T-helper 2 cell treated with Interferon-gamma antibody and Interleukin-4, amounts not matched to agents 5 μg/mL and 100 μg/mL, for 36 hours (primary cell): ENCODE measurements at regions not wholly inside any gene's neighbourhood (a gene's known extent, or its start where the extent isn't known, plus 50 kb on each side); places are given as distances from the start of the nearest gene placed in this dataset.

Experiments
- DNase-seq: peaks from one replicate; pipeline ENCODE4 v3.0.0; 2021; ENCODE audit warnings: low spot score
- H3K27ac Mint-ChIP-seq: one replicate; pipeline ENCODE4 v1.8.0; 2021; ENCODE audit warnings: mild to moderate bottlenecking, mixed read lengths
- H3K27me3 Mint-ChIP-seq: one replicate; pipeline ENCODE4 v1.8.0; 2021; ENCODE audit warnings: low read depth, mixed read lengths
- H3K36me3 Mint-ChIP-seq: one replicate; pipeline ENCODE4 v1.8.0; 2021; ENCODE audit warnings: low read depth, mixed read lengths
- H3K4me1 Mint-ChIP-seq: one replicate; pipeline ENCODE4 v1.8.0; 2021; ENCODE audit warnings: low read depth, mixed read lengths
- H3K4me3 Mint-ChIP-seq: one replicate; pipeline ENCODE4 v1.8.0; 2022; ENCODE audit warnings: mild to moderate bottlenecking, moderate library complexity, mixed read lengths
- H3K9me3 Mint-ChIP-seq: one replicate; pipeline ENCODE4 v1.8.0; 2021; ENCODE audit warnings: mixed read lengths

DNA sequence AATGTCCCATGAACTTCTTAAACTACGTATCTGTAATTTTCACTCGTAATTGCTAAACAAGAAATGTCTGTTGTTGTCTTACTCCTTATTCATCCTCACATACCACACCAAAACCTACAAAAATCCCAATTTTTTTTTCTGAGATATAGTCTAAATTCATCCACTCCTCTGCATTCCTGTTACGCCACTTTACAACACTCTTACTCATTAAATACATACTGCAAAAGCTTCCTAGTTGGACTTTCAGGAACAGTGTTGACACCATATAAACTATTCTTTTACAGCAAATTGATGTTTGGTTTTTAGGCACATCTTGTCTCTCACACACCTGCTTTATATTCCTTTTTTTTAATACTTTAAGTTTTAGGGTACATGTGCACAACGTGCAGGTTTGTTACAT lies 934.9 kb upstream of the CADM2 start:
- peaks cover 24% of the 10 kb centered on the region for H3K9me3 Mint-ChIP-seq
- no peaks in the 10 kb centered on the region for H3K36me3 Mint-ChIP-seq
- no peaks in the 10 kb centered on the region for H3K4me1 Mint-ChIP-seq
- no peak for DNase-seq
- no peak overlapping the region for H3K27ac Mint-ChIP-seq
- no peaks in the 10 kb centered on the region for H3K27me3 Mint-ChIP-seq
- no peak overlapping the region for H3K4me3 Mint-ChIP-seq

- Mint-ChIP-seq H3K36me3 (no peaks in the 10 kb centered on the region), H3K27me3 (no peaks in the 10 kb centered on the region), H3K4me1 (no peaks in the 10 kb centered on the region), H3K9me3 (peaks cover 47% of the 10 kb centered on the region), H3K4me3 (no peak overlapping the region), H3K27ac (no peak overlapping the region)
- DNase-seq: no peak
These were observed 919.7 kb upstream of the CADM2 start for GRCh38 chr3:84039099-84039498.

DNA sequence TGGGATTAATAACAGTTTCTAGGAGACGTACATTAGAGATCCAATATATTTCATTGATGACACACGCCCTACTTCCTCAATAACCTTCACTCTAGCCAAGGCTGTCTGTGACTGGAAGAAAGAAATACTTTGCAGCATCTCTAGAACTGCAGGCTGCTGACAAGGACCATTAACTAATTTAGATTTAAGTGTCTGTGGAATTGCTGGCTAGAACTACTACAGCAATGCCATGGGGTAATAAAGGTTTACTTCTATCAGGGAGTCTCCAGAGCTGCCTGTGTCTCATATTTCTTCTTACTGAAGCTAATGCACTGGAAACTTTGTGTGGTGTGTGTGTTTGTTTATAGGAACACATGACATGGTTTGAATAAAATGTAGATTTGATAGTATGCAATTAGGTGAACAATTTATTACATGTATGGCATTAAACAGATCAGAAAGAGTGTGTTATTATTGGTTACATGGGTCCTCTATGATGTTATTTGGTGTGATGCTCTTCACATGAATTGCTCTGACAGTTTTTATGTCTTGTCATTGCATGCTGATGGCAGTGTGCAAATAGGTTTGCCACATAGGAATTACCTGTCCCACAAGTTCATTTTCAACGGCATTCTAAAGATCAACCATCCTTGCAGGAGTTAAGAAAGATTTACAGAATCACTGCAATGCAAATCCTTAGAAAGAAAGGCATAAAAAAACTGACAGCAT lies 916.2 kb upstream of the CADM2 start:
- Mint-ChIP-seq H3K36me3 (no peaks in the 10 kb centered on the region), H3K9me3 (peaks cover 30% of the 10 kb centered on the region), H3K27ac (no peak overlapping the region), H3K27me3 (no peaks in the 10 kb centered on the region), H3K4me1 (no peaks in the 10 kb centered on the region), H3K4me3 (no peak overlapping the region)
- no peak for DNase-seq

DNA sequence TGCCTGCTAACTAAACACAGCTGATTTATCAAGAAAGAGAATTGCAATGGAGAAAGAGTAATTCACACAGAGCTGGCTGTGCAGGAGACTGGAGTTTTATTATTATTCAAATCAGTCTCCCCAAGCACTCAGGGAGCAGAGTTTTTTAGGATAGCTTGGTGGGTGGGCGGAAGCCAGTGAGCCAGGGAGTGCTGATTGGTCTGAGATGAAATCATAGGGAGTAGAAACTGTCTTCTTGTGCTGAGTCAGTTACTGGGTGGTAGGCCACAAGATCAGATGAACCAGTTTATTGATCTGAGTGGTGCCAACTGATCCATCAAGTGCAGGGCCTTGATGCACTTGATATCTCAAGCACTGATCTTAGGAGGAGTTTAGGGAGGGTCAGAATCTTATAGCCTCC lies 891.9 kb upstream of the CADM2 start:
- peaks cover 25% of the 10 kb centered on the region for H3K9me3 Mint-ChIP-seq
- H3K4me1 Mint-ChIP-seq: no peaks in the 10 kb centered on the region
- no peaks in the 10 kb centered on the region for H3K27me3 Mint-ChIP-seq
- no peak overlapping the region for H3K27ac Mint-ChIP-seq
- H3K4me3 Mint-ChIP-seq: no peak overlapping the region
- no peaks in the 10 kb centered on the region for H3K36me3 Mint-ChIP-seq
- no peak for DNase-seq

GRCh38 chr3:84073664-84074063 lies 885.1 kb upstream of the CADM2 start:
- Mint-ChIP-seq H3K27ac (no peak overlapping the region), H3K27me3 (no peaks in the 10 kb centered on the region), H3K4me3 (no peak overlapping the region), H3K4me1 (no peaks in the 10 kb centered on the region), H3K36me3 (no peaks in the 10 kb centered on the region), H3K9me3 (peaks cover 19% of the 10 kb centered on the region)
- DNase-seq: no peak

- DNase-seq: no peak
- Mint-ChIP-seq H3K36me3 (no peaks in the 10 kb centered on the region), H3K4me1 (no peaks in the 10 kb centered on the region), H3K27me3 (no peaks in the 10 kb centered on the region), H3K9me3 (peaks cover 17% of the 10 kb centered on the region), H3K27ac (no peak overlapping the region), H3K4me3 (no peak overlapping the region)
These were observed 884.0 kb upstream of the CADM2 start for GRCh38 chr3:84074767-84075166.

GRCh38 chr3:84077479-84077878 lies 881.3 kb upstream of the CADM2 start:
- H3K27me3 Mint-ChIP-seq: no peaks in the 10 kb centered on the region
- H3K4me3 Mint-ChIP-seq: no peak overlapping the region
- H3K27ac Mint-ChIP-seq: no peak overlapping the region

DNA sequence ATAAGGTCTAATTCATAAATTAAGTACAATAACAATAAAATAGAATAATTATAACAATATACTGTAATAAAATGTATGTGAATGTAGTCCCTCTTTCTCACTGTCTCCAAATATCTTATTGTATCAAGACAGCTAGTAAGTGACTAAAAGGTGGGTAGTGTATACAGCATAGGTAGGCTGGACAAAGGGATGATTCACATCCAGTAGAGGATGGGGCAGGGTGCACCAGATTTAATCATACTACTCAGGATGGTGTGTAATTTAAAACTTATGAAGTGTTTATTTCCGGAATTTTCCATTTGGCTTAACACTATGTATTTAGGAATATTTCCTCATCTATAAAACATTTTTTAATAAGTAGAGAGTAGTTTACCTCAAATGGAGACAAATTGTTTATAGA lies 876.1 kb upstream of the CADM2 start:
- H3K36me3 Mint-ChIP-seq: no peaks in the 10 kb centered on the region
- H3K4me3 Mint-ChIP-seq: no peak overlapping the region
- H3K27me3 Mint-ChIP-seq: no peaks in the 10 kb centered on the region
- H3K9me3 Mint-ChIP-seq: peaks cover 18% of the 10 kb centered on the region
- no peak for DNase-seq
- H3K27ac Mint-ChIP-seq: no peak overlapping the region
- H3K4me1 Mint-ChIP-seq: no peaks in the 10 kb centered on the region

More at GRCh38 chr3:84077479-84077878, 881.3 kb upstream of the CADM2 start:
- Mint-ChIP-seq H3K9me3 (peaks cover 15% of the 10 kb centered on the region), H3K36me3 (no peaks in the 10 kb centered on the region), H3K4me1 (no peaks in the 10 kb centered on the region)
- DNase-seq: no peak

DNA sequence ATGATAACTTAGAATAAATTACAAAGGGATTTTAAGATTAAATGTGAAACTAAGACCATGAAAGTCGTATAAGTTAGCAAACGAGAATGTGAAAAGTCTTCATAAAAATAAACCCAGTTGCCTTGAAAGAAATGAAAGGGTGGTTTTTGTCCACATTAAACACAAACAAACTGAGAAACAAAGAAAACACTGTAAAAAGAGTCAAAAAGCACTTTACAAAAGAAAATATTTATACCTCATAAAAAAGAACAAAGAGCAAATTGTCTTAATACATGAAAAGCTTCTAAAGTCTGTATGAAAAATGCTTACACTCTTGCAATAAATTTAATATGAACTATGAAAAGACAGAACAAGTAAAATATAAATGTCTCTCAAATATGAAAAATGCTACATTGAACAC lies 865.9 kb upstream of the CADM2 start:
- no peaks in the 10 kb centered on the region for H3K4me1 Mint-ChIP-seq
- DNase-seq: no peak
- H3K27ac Mint-ChIP-seq: no peak overlapping the region
- H3K27me3 Mint-ChIP-seq: no peaks in the 10 kb centered on the region
- no peak overlapping the region for H3K4me3 Mint-ChIP-seq
- H3K36me3 Mint-ChIP-seq: no peaks in the 10 kb centered on the region
- peaks cover 14% of the 10 kb centered on the region for H3K9me3 Mint-ChIP-seq

- H3K36me3 Mint-ChIP-seq: no peaks in the 10 kb centered on the region
These were observed 862.6 kb upstream of the CADM2 start for GRCh38 chr3:84096188-84096587.

DNA sequence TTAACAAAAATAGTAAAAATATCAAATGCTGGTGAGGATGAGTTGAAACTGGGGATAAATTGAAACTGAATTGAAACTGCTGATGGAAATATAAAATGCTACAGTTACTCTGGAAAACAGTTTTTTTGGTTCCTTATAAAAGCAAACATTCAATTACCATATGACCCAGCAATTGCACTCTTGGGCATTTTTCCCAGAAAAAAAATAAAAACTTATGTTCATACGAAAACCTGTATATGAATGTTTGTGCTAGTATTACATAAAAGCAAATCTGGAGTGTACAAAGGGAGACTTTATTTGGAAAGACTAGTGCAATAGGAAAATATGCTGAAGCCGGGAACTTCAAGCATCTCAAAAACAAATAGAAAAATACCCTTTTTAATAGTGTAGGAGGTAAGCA lies 857.9 kb upstream of the CADM2 start:
- no peak overlapping the region for H3K27ac Mint-ChIP-seq
- no peaks in the 10 kb centered on the region for H3K27me3 Mint-ChIP-seq
- no peaks in the 10 kb centered on the region for H3K4me1 Mint-ChIP-seq
- H3K36me3 Mint-ChIP-seq: no peaks in the 10 kb centered on the region
- no peak overlapping the region for H3K4me3 Mint-ChIP-seq
- no peak for DNase-seq
- H3K9me3 Mint-ChIP-seq: peaks cover 37% of the 10 kb centered on the region

More at GRCh38 chr3:84096188-84096587, 862.6 kb upstream of the CADM2 start:
- no peak for DNase-seq
- no peaks in the 10 kb centered on the region for H3K4me1 Mint-ChIP-seq
- H3K27me3 Mint-ChIP-seq: no peaks in the 10 kb centered on the region
- no peak overlapping the region for H3K4me3 Mint-ChIP-seq
- H3K9me3 Mint-ChIP-seq: peaks cover 20% of the 10 kb centered on the region
- no peak overlapping the region for H3K27ac Mint-ChIP-seq

- H3K4me1 Mint-ChIP-seq: no peaks in the 10 kb centered on the region
- H3K27me3 Mint-ChIP-seq: no peaks in the 10 kb centered on the region
- no peak overlapping the region for H3K27ac Mint-ChIP-seq
- H3K4me3 Mint-ChIP-seq: no peak overlapping the region
- no peak for DNase-seq
- no peaks in the 10 kb centered on the region for H3K36me3 Mint-ChIP-seq
- H3K9me3 Mint-ChIP-seq: peaks cover 37% of the 10 kb centered on the region
These were observed 850.3 kb upstream of the CADM2 start for GRCh38 chr3:84108442-84108971.

DNA sequence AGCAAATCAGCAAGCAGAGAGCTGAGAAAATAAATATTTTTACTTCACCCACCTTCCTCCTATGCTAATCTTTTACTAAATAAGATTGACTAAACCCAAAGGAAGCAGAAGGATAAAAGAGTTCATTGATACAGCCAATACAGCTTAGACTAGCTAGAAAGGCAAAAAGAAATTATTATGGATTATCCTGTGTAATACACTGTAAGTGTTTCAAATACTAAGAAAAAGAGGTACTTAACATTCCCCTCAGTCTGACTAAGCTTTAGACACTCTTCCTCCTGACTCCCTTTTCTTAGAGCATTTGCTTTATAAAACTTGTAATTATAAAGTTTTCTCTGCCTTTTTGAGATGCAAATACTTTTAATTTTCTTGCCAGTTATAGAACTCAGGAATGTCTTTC lies 848.9 kb upstream of the CADM2 start:
- H3K27ac Mint-ChIP-seq: no peak overlapping the region
- H3K27me3 Mint-ChIP-seq: no peaks in the 10 kb centered on the region
- no peaks in the 10 kb centered on the region for H3K4me1 Mint-ChIP-seq
- H3K4me3 Mint-ChIP-seq: no peak overlapping the region
- no peaks in the 10 kb centered on the region for H3K36me3 Mint-ChIP-seq
- H3K9me3 Mint-ChIP-seq: peaks cover 37% of the 10 kb centered on the region
- no peak for DNase-seq

- no peak overlapping the region for H3K27ac Mint-ChIP-seq
- H3K4me3 Mint-ChIP-seq: no peak overlapping the region
- H3K9me3 Mint-ChIP-seq: peaks cover 37% of the 10 kb centered on the region
- H3K4me1 Mint-ChIP-seq: no peaks in the 10 kb centered on the region
- no peaks in the 10 kb centered on the region for H3K36me3 Mint-ChIP-seq
- H3K27me3 Mint-ChIP-seq: no peaks in the 10 kb centered on the region
- no peak for DNase-seq
These were observed 848.0 kb upstream of the CADM2 start for GRCh38 chr3:84110787-84111186.

GRCh38 chr3:84125201-84125721 lies 833.5 kb upstream of the CADM2 start:
- Mint-ChIP-seq H3K4me3 (no peak overlapping the region), H3K27ac (no peak overlapping the region), H3K27me3 (no peaks in the 10 kb centered on the region), H3K4me1 (no peaks in the 10 kb centered on the region), H3K36me3 (no peaks in the 10 kb centered on the region), H3K9me3 (peaks cover 25% of the 10 kb centered on the region)
- no peak for DNase-seq
